ENCODE measurements at regions not wholly inside any gene's neighbourhood (a gene's known extent, or its start where the extent isn't known, plus 50 kb on each side); places are given as distances from the start of the nearest gene placed in this dataset.
"Not testable (repeated sequence)": the region's sequence is repeated elsewhere in the genome, so short reads cannot be mapped to it uniquely, and the experiment has no call there.

DNA sequence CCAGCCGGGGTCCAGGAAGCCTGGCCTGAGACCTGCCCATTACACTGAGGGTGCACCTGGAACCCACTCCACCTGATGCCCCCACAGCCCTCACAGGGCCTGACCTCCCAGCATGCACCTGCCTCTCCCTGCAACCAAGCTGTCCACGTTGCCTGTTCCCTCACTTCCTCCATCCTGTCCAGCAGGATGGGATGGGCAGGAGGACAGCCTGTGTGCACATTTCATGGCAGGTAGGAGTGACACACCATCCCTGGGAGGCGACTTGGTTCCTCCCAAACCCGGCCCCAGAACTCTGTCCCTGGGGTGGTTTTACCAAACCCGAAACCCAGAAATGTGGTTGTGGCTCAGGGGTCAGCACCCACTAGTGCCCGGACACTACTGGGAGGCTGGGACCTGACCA is 203.8 kb upstream of the ZNF519 start:
- TF ChIP-seq, protein P1, sequence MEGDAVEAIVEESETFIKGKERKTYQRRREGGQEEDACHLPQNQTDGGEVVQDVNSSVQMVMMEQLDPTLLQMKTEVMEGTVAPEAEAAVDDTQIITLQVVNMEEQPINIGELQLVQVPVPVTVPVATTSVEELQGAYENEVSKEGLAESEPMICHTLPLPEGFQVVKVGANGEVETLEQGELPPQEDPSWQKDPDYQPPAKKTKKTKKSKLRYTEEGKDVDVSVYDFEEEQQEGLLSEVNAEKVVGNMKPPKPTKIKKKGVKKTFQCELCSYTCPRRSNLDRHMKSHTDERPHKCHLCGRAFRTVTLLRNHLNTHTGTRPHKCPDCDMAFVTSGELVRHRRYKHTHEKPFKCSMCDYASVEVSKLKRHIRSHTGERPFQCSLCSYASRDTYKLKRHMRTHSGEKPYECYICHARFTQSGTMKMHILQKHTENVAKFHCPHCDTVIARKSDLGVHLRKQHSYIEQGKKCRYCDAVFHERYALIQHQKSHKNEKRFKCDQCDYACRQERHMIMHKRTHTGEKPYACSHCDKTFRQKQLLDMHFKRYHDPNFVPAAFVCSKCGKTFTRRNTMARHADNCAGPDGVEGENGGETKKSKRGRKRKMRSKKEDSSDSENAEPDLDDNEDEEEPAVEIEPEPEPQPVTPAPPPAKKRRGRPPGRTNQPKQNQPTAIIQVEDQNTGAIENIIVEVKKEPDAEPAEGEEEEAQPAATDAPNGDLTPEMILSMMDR (IDR thresholded peaks at IDR 0.05) = not testable (repeated sequence)
- not testable (repeated sequence) for TF ChIP-seq EP300 (IDR thresholded peaks at IDR 0.05; ENCODE audit: low read depth); POLR2A (IDR thresholded peaks at IDR 0.05)
